Kidney (tissue), 13 donors: ENCODE measurements at regions not wholly inside any gene's neighbourhood (a gene's known extent, or its start where the extent isn't known, plus 50 kb on each side); places are given as distances from the start of the nearest gene placed in this dataset.

ENCODE experiments used
- DNase-seq, 5 donors: peaks; one replicate each; pipeline ENCODE4 v3.0.0-alpha.2; 2013 to 2020
- FAIRE-seq: peaks from 2 replicates; lab custom pipeline; 2012; peaks lifted over from hg19 to GRCh38; lab: Jason Lieb, UNC
- H3K27ac ChIP-seq, 2 donors: one replicate each; pipeline ENCODE4 v1.7.0; 2013; ENCODE audit warnings: low read depth in 2 of 2, low read length in 2 of 2, inconsistent platforms in 1 of 2
- H3K27me3 ChIP-seq: one replicate; pipeline ENCODE4 v1.7.1; 2013; ENCODE audit warnings: low read length, inconsistent platforms; ENCODE audit not compliant: control insufficient read depth, insufficient read depth
- H3K36me3 ChIP-seq, 3 donors: one replicate each; pipeline versions ENCODE4 v1.7.0 to v1.7.1; 2013; ENCODE audit warnings: low read length in 3 of 3, control low read depth in 1 of 3, inconsistent platforms in 1 of 3; ENCODE audit not compliant: insufficient read depth in 3 of 3, control insufficient read depth in 2 of 3
- H3K4me1 ChIP-seq, 3 donors: one replicate each; pipeline versions ENCODE4 v1.7.0 to v1.7.1; 2013; ENCODE audit warnings: low read length in 3 of 3, inconsistent platforms in 1 of 3, low read depth in 1 of 3; ENCODE audit not compliant: control insufficient read depth in 2 of 3, insufficient read depth in 2 of 3
- H3K4me3 ChIP-seq, 3 donors: one replicate each; pipeline versions ENCODE4 v1.7.0 to v1.8.1; 2013; ENCODE audit warnings: low read length in 3 of 3, control low read depth in 1 of 3, inconsistent platforms in 1 of 3
- H3K9ac ChIP-seq, 3 donors: one replicate each; pipeline versions ENCODE4 v1.7.0 to v1.7.1; 2013; ENCODE audit warnings: low read length in 3 of 3, control low read depth in 1 of 3, inconsistent platforms in 1 of 3
- H3K9me3 ChIP-seq, 3 donors: one replicate each; pipeline versions ENCODE4 v1.7.0 to v1.7.1; 2013; ENCODE audit warnings: low read length in 3 of 3, control low read depth in 1 of 3, inconsistent platforms in 1 of 3; ENCODE audit not compliant: control insufficient read depth in 2 of 3, insufficient read depth in 1 of 3
- intact Hi-C: fragments of 100-400 bp; cut with DNase I; formaldehyde crosslinking; loops from one replicate; pipeline ENCODE4 v1.11.1; 2022
- TF ChIP-seq, protein P1 (sequence below): IDR thresholded peaks from 3 replicates; pipeline ENCODE4 v1.5.1; 2012; ENCODE audit warnings: mild to moderate bottlenecking, moderate library complexity, borderline replicate concordance; ENCODE audit not compliant: insufficient read depth; ENCODE audit errors: extremely low read depth
- donor health status: control.
- donor health status: control.
- donor health status: control.
- donor health status: control.
- donor health status: control.
- donor health status: DM: yes; HTN: yes; CAD: no.
- donor health status: Normal renal cell carcinoma (clear cell type).

DNA sequence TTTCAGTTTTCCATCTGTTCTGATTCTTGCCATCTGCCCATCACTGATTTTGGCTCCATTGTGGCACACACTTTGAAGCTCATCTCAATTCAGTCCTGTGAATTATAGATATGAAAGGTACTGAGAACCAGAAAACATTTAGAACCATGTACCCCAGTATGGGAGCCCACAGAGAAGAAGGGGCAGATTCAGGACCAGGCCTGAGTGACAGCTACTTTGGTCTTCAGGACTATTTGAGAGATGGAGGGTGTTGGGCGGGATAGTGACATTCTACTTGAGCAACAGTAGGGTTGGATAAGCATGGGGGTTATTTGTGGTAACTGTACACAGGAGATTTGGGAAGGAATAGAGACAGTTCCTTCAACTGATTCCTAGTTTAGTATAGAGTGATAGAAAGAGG lies 259.2 kb upstream of the MANEA start:
- no peak for FAIRE-seq
- TF ChIP-seq, protein P1, sequence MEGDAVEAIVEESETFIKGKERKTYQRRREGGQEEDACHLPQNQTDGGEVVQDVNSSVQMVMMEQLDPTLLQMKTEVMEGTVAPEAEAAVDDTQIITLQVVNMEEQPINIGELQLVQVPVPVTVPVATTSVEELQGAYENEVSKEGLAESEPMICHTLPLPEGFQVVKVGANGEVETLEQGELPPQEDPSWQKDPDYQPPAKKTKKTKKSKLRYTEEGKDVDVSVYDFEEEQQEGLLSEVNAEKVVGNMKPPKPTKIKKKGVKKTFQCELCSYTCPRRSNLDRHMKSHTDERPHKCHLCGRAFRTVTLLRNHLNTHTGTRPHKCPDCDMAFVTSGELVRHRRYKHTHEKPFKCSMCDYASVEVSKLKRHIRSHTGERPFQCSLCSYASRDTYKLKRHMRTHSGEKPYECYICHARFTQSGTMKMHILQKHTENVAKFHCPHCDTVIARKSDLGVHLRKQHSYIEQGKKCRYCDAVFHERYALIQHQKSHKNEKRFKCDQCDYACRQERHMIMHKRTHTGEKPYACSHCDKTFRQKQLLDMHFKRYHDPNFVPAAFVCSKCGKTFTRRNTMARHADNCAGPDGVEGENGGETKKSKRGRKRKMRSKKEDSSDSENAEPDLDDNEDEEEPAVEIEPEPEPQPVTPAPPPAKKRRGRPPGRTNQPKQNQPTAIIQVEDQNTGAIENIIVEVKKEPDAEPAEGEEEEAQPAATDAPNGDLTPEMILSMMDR = no peak
- H3K9ac ChIP-seq = no peak overlapping the region
- no peaks in the 10 kb centered on the region for H3K9me3 ChIP-seq
- no peak overlapping the region for H3K27ac ChIP-seq
- no peak overlapping the region for H3K4me3 ChIP-seq
- intact Hi-C loops = no loop called here
- DNase-seq = no peak
- no peaks in the 10 kb centered on the region for H3K4me1 ChIP-seq
- no peaks in the 10 kb centered on the region for H3K36me3 ChIP-seq
- H3K27me3 ChIP-seq = no peaks in the 10 kb centered on the region

DNA sequence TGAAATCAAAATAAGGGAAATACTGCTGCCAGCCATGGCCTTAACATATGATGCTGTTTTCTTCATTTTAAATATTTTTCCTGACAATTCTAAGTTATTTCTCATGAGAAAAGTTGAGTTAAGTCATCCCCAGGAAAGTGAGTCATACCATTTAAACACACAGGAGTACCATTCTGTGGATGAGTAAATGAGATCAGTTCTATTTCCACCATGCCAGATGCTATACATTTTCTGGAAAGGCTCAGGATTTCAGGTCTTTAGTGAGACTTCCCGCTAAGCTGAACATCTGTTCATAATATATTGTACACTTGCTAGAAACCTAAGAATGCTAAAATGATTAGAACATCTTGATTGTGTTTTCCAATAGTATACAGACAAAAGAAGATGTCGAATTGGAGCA lies 256.2 kb upstream of the MANEA start:
- Histone ChIP-seq H3K9ac (no peak overlapping the region), H3K27me3 (no peaks in the 10 kb centered on the region), H3K9me3 (no peaks in the 10 kb centered on the region), H3K4me3 (no peak overlapping the region), H3K27ac (no peak overlapping the region), H3K36me3 (no peaks in the 10 kb centered on the region), H3K4me1 (no peaks in the 10 kb centered on the region)
- intact Hi-C loops = no loop called here
- TF ChIP-seq, protein P1 = no peak
- FAIRE-seq (no peak), DNase-seq (no peak)

DNA sequence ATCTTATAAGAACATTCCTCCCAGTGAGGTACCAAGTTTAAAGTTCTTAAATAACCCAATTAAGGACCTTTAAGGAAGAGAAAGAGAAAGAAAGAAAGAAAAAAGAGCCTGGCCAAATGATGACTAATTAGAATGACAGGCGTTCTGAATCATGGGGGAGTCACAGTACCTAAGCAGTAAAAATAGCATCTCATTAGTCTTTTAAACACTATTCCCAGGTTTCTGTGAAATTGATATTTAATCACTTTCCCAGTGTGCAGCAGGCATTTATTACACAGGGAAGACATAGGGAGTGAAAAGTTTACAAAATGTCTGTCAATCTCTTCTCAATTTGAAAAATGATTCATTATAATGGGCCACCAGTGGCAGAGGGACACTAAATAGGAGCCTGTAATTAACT lies 251.4 kb upstream of the MANEA start:
- H3K4me3 ChIP-seq = no peak overlapping the region

More for the DNA sequence above, 251.4 kb upstream of the MANEA start:
- H3K27me3 ChIP-seq = no peaks in the 10 kb centered on the region
- no peaks in the 10 kb centered on the region for H3K4me1 ChIP-seq
- DNase-seq (peak in 1 of 5 donors; percentile 1), FAIRE-seq (no peak)
- intact Hi-C loops = no loop called here
- no peaks in the 10 kb centered on the region for H3K9me3 ChIP-seq
- H3K27ac ChIP-seq = no peak overlapping the region
- TF ChIP-seq, protein P1 = no peak
- no peaks in the 10 kb centered on the region for H3K36me3 ChIP-seq
- no peak overlapping the region for H3K9ac ChIP-seq
